ENCODE measurements at regions not wholly inside any gene's neighbourhood (a gene's known extent, or its start where the extent isn't known, plus 50 kb on each side); places are given as distances from the start of the nearest gene placed in this dataset.

DNA sequence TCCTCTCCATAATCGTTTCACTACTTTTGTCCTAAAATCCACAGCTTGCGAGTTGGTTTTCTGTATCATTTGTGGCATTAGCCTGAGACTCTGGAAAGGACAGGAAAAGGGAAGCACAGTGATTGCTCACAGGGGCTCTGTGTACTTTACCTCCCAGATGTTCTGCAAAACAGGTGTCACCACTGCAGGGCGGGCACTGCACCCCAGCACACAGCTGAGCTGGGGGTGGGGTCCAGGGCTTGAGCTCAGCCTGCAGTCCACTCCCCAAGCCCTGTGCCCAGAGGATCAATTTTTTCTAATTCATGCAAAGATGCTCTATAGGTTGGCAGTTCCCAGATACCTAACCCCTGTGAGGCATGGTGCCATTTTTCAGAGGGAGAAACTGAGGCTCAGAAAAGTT is 119.4 kb upstream of the GLI2 start:
- DNase-seq, result no peak

- DNase-seq, result no peak
These were observed 118.6 kb upstream of the GLI2 start for GRCh38 chr2:120617055-120617454.

DNA sequence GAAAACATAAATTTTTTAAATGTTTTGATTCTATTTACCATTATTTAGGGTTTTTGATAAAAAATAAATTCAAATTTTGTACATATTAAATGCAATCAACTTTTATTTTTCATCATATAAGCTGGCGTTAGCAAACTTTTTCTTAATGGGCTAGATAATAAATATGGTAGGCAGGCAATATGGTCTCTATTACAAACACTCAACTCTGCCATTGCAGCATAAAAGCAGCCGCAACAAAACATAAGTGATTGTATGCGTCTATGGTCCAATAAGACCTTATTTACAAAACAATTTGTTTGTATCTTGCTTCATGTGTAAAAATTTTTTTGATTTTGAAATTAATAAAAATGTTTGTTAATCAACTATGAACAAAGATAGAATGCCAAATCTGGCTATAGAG is 116.8 kb upstream of the GLI2 start:
- DNase-seq, result no peak

- peak; percentile 49 for DNase-seq
These were observed 116.1 kb upstream of the GLI2 start for GRCh38 chr2:120619579-120619978.

DNA sequence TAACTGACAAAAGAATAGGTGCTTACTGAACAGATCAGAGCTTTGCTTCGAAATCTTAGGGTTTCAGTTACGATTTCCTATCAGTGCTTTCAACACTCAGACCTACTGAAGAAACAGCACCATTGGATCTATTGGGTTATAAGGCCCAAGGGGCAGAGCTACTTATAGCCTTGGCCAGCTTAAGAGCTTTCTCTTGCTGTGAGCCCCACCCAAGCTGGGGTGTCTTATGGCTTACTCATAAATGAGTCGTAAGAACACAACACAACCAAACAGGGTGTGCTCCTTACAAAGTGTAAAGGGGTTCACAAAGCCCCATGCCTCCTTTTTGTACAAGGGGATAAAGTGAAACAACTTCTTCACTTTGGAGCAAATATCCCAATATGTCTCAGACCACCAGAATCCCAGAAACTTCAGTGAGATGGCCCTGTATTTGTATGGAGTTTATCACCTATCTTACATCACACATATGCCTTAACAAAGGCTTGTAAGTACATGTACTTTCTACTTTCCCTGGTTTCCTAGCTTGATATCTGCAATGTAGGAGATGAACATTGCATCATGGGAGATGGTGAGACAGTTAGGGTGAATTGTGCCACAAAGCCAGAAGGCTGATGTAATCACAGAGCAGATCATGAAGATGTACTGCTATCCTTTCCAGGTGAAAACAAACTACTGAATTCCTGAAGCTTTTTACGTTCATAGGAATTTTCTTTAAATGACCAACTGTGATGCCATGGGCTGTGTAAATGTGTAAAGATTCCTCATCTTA is 115.5 kb upstream of the GLI2 start:
- no peak for DNase-seq

DNA sequence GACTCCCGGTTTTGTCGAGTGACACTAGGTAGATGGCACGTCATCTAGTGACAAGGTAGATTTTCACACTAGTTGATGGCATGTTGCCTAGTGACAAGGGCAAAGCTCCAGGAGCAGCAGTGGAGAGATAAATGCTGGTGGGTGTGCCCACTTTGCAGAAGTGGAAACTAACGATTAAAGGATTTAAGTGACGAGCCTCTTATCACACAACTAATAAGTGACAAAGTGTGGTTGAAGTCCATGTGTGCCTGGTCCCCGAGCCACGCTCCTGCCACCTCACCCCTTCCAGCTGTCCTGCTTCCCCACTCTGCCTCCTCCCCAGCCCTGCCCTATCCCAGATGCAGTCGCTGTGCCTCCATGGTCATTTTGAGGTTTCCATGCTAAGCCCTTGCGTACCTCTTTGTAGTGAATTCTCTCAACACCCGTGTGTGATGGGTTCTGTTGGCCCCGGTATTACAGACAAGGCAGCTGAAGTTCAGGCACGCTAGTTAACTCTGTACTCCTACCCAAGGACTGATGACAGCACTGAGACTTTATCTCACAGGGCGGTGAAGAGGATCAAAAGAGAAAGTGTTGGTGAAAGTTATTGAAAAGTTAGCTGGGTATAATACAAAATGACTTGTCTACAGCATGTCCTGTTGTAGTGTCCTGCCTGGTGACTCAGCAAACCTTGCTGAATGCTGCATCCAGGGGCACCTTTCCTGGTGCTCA is 113.4 kb upstream of the GLI2 start:
- DNase-seq, result no peak

- no peak for DNase-seq
These were observed 112.5 kb upstream of the GLI2 start for GRCh38 chr2:120622886-120623753.

- DNase-seq, result no peak
These were observed 111.5 kb upstream of the GLI2 start for GRCh38 chr2:120624061-120624737.

DNA sequence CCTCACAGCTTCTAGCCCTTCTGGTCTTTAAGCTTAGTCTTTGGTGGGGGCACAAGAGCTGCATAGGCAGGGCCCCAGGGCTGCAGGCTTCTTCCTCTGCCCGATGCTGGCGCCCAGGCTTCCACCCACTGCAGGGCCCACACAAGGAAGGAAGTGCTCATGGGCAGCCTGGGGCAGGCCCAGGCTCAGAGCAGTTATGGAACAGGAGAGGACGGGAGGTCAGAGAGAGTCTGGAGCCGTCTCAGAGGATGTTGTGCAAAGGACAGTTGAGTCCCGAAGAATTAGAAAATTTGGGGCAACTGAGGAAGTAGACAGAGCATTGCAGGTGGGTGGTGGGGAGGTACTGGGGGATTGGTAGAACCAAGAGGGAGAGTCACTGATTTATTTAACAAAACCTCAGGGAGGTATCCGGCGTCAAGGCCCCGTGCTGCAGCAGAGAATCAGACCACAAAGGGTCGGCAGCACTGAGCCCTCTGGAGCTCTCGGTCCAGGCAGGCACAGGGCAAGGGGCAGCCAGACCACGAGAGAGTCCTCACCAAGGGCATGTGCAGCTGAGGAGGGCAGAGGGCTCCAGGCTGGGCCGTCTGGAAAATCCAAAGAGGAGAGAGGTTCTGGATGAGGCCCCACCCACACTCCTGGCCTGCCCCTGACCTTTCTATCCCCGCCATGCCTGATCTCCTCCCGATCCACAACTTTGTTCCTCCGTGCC is 110.8 kb upstream of the GLI2 start:
- DNase-seq, result no peak

- peak; percentile 92 for DNase-seq
These were observed 109.7 kb upstream of the GLI2 start for GRCh38 chr2:120625865-120626560.

DNA sequence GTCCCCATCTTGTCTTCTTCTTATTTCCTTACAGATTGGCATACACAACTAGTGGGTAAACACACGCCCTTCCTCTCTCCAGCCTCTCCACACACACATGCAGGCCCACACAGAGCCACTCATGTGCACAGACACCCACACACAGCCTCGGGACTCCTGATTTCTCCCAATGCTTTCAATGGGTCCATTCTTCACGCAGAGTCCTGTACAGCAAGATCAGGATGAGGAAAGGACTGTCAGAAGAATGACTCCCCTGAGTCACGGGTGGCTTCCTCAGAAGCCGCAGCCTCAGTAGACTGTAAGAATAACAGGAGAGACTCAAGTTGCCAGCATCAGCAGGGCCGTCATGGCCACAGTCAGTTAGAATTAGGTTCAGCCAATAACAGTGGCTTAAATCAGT is 109.1 kb upstream of the GLI2 start:
- peak; percentile 36 for DNase-seq

DNA sequence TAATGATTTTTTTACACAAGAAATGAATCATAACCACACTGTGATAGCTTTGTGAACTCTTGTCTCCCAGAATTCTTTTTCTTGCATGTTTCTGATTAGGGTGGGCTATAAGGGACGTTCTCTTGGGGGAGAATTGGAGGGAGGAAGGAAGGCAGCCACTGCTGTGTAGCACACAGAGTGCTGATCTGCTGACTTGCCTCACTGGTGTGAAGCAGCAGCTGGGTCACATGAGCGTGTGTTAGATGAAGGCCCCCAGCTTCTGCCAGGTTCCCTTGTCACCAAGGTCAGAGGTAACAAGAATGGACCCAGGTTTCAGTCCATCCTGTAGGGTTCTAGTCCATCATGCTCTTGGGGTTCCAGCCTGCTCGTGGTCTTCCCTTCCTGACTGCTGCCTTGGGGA is 107.4 kb upstream of the GLI2 start:
- DNase-seq, result no peak

- no peak for DNase-seq
These were observed 106.3 kb upstream of the GLI2 start for GRCh38 chr2:120629241-120629895.

GRCh38 chr2:120630031-120630701 is 105.5 kb upstream of the GLI2 start:
- DNase-seq, result peak; percentile 24

DNA sequence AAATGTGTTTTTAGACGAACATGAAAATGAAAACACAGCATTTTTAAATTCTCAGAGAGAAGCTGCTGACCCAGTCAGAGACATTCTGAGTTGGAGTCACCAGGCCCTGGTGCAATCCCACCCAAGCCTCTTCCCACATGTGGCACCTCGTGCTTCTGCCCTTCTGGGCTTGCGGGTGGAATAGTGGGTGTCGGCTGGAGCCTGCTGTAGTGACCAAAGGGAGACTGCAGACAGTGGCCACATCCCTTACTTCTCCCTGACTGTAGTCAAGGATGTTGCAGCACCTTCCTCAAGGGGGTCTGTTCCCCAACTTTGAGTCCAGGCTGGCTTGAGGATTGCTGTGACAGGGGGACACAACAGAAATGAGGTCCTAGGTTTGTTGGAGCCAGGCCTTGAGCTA is 104.4 kb upstream of the GLI2 start:
- no peak for DNase-seq

GRCh38 chr2:120631724-120632123 is 103.9 kb upstream of the GLI2 start:
- DNase-seq, result no peak

GRCh38 chr2:120632796-120633646 is 102.6 kb upstream of the GLI2 start:
- no peak for DNase-seq

GRCh38 chr2:120634533-120634932 is 101.1 kb upstream of the GLI2 start:
- DNase-seq, result no peak

DNA sequence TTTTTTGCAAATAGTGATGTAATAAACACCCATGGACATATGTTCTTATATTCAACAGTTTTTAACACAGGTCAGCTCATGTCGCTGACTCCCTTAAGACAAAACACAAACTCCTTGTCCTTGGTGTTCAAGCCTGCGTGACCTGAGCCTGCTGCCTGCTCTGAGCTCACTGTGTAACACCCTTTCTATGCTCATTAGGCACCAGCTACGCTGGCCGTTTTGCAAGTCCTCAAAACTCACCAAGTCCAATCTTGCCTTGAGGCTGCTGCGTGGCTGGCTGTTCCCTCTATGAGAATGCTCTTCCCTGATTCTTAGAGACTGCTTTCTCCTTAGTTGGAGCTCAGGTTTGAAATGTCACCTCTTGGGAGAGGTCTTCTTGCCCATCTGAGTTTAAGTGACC is 100.5 kb upstream of the GLI2 start:
- no peak for DNase-seq

- no peak for DNase-seq
These were observed 97.8 kb upstream of the GLI2 start for GRCh38 chr2:120637847-120638246.

Measured in DMS53 (cell line).